Left ventricle myocardium inferior (tissue), 1 donor: ENCODE measurements at regions not wholly inside any gene's neighbourhood (a gene's known extent, or its start where the extent isn't known, plus 50 kb on each side); places are given as distances from the start of the nearest gene placed in this dataset.

ENCODE experiments used
- DNase-seq: peaks from one replicate; pipeline ENCODE4 v3.0.0-alpha.2; 2020
- H3K27ac ChIP-seq: fragments of 200-600 bp; replicated peaks from 2 replicates; pipeline ENCODE4 v1.8.0; 2021
- H3K27me3 ChIP-seq: fragments of 200-600 bp; 2 replicates; pipeline ENCODE4 v1.8.0; 2021; ENCODE audit warnings: low read depth
- H3K36me3 ChIP-seq: fragments of 200-600 bp; 2 replicates; pipeline ENCODE4 v1.8.0; 2021
- H3K4me1 ChIP-seq: fragments of 200-600 bp; 2 replicates; pipeline ENCODE4 v1.8.0; 2021
- H3K4me3 ChIP-seq: fragments of 200-600 bp; 2 replicates; pipeline ENCODE4 v1.8.0; 2021; ENCODE audit warnings: mild to moderate bottlenecking, moderate library complexity
- H3K9me3 ChIP-seq: fragments of 200-600 bp; replicated peaks from 2 replicates; pipeline ENCODE4 v1.8.0; 2021
- intact Hi-C: fragments of 100-400 bp; cut with micrococcal nuclease; formaldehyde crosslinking; loops from one replicate; pipeline ENCODE4 v1.11.0; 2022
- TF ChIP-seq, protein P1 (sequence below): fragments of 200-600 bp; IDR thresholded peaks from 2 replicates; pipeline ENCODE4 v1.8.0; 2021; ENCODE audit warnings: antibody characterized with exemption, mild to moderate bottlenecking, borderline replicate concordance
- donor health status: DM: no; HTN: yes; CAD: no; lungs with severe emphysema.

DNA sequence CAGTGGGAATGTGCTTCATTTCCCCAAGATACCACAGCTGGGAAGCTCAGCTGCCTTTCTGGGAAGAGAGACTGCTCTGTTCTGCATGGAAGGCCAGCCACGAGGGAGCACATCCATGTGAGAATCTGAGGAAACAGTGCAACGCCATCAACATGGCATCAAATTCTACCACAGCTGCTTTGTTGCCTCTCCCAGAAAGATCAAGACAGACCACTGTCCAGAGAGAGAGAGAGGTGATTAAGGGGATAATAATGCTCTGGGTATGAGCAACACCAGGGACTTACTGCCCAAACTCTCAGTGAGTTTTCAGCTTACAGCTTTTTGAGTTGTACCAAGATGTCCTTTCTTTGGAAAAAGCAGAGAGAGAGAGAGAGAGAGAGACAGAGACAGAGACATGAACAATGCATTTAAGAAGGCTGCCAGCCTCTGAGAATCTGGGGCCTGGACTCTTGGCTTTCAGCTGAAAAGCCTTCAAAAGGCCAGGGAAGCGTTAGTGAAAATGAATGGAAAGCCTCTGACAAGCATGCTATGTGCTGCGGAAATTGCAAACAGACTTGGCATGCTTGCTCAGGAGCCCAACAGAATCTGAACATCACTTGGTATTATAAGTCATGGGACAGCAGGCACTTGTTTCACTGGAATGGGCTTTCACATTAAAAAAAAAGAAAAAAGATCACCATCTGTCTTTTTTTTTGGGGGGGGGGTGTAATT is 223.1 kb downstream of the MAP2K6 start:
- no peaks in the 10 kb centered on the region for H3K4me1 ChIP-seq
- intact Hi-C loops = no loop called here
- DNase-seq = no peak

GRCh38 chr17:69639096-69639495 is 224.6 kb downstream of the MAP2K6 start:
- no peak for DNase-seq
- intact Hi-C loops = no loop called here

More for the DNA sequence above, 223.1 kb downstream of the MAP2K6 start:
- TF ChIP-seq, protein P1, sequence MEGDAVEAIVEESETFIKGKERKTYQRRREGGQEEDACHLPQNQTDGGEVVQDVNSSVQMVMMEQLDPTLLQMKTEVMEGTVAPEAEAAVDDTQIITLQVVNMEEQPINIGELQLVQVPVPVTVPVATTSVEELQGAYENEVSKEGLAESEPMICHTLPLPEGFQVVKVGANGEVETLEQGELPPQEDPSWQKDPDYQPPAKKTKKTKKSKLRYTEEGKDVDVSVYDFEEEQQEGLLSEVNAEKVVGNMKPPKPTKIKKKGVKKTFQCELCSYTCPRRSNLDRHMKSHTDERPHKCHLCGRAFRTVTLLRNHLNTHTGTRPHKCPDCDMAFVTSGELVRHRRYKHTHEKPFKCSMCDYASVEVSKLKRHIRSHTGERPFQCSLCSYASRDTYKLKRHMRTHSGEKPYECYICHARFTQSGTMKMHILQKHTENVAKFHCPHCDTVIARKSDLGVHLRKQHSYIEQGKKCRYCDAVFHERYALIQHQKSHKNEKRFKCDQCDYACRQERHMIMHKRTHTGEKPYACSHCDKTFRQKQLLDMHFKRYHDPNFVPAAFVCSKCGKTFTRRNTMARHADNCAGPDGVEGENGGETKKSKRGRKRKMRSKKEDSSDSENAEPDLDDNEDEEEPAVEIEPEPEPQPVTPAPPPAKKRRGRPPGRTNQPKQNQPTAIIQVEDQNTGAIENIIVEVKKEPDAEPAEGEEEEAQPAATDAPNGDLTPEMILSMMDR = no peak
- Histone ChIP-seq H3K27me3 (no peaks in the 10 kb centered on the region), H3K36me3 (no peaks in the 10 kb centered on the region), H3K4me3 (no peak overlapping the region), H3K9me3 (no peaks in the 10 kb centered on the region), H3K27ac (no peak overlapping the region)

GRCh38 chr17:69640073-69640472 is 225.6 kb downstream of the MAP2K6 start:
- Histone ChIP-seq H3K27ac (no peak overlapping the region), H3K9me3 (no peaks in the 10 kb centered on the region), H3K36me3 (no peaks in the 10 kb centered on the region), H3K27me3 (no peaks in the 10 kb centered on the region), H3K4me1 (no peaks in the 10 kb centered on the region), H3K4me3 (no peak overlapping the region)
- TF ChIP-seq, protein P1 = no peak
- DNase-seq = no peak
- intact Hi-C loops = no loop called here

More at GRCh38 chr17:69639096-69639495, 224.6 kb downstream of the MAP2K6 start:
- no peak overlapping the region for H3K4me3 ChIP-seq
- no peak overlapping the region for H3K27ac ChIP-seq
- TF ChIP-seq, protein P1 = no peak
- H3K27me3 ChIP-seq = no peaks in the 10 kb centered on the region
- H3K4me1 ChIP-seq = no peaks in the 10 kb centered on the region
- H3K36me3 ChIP-seq = no peaks in the 10 kb centered on the region
- no peaks in the 10 kb centered on the region for H3K9me3 ChIP-seq

GRCh38 chr17:69643686-69644085 is 229.2 kb downstream of the MAP2K6 start:
- Histone ChIP-seq H3K27me3 (no peaks in the 10 kb centered on the region), H3K4me3 (no peak overlapping the region), H3K27ac (no peak overlapping the region), H3K4me1 (no peaks in the 10 kb centered on the region), H3K36me3 (no peaks in the 10 kb centered on the region), H3K9me3 (no peaks in the 10 kb centered on the region)
- TF ChIP-seq, protein P1 = no peak
- no peak for DNase-seq
- intact Hi-C loops = no loop called here

GRCh38 chr17:69646729-69647128 is 232.2 kb downstream of the MAP2K6 start:
- TF ChIP-seq, protein P1 = no peak

More at GRCh38 chr17:69646729-69647128, 232.2 kb downstream of the MAP2K6 start:
- intact Hi-C loops = no loop called here
- no peak overlapping the region for H3K27ac ChIP-seq
- H3K4me3 ChIP-seq = no peak overlapping the region
- no peaks in the 10 kb centered on the region for H3K27me3 ChIP-seq
- DNase-seq = no peak
- H3K9me3 ChIP-seq = no peaks in the 10 kb centered on the region
- H3K4me1 ChIP-seq = no peaks in the 10 kb centered on the region
- no peaks in the 10 kb centered on the region for H3K36me3 ChIP-seq
